HG03175 (cell line): ENCODE measurements at regions not wholly inside any gene's neighbourhood (a gene's known extent, or its start where the extent isn't known, plus 50 kb on each side); places are given as distances from the start of the nearest gene placed in this dataset.

Experiments used
- ATAC-seq: cut with Tn5 transposase; IDR thresholded peaks from one replicate; pipeline ENCODE4 v1.9.1; 2021; ENCODE audit warnings: mild to moderate bottlenecking, moderate library complexity; ENCODE audit not compliant: unreplicated experiment

DNA sequence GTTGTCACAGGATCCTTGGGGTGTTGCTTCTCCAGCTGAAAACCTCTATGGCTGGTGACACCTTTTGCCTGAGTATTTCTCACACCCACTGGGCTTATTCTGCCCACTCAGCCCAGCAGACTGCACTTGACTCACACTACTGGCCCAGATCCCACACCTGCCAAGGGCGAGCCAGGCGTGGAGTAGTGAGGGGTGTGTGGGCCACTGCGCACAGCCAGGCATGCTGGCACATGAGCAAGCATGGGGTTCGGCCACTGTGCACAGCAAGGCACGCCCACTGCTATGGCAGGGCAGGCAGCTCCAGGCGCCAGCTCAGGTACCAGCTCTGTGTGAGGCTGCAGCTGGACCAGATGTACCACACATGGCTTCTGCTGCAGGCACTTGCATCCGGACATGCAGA, 116.5 kb upstream of the MTNR1B start:
- no peak for ATAC-seq

GRCh38 chr11:92854162-92854561, 115.3 kb upstream of the MTNR1B start:
- ATAC-seq = no peak

DNA sequence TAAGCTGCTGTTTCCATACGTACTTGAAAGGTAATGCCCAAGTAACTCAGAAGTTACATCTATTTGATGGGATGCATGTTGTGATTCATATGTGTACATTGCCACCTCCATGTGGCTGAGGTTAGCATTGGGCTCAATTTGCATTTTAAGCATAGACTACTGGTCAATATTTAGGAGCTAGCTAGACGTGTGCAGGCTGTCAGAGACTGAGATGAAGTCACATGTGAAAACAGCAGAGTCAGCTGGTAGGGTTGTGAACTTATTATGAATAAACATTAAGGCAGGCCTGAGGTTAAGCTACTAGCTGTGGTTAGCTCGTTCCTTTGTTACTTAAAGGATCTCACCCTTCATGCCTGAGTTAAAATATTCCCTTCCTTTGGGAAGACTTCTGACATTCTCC, 114.5 kb upstream of the MTNR1B start:
- ATAC-seq = no peak

DNA sequence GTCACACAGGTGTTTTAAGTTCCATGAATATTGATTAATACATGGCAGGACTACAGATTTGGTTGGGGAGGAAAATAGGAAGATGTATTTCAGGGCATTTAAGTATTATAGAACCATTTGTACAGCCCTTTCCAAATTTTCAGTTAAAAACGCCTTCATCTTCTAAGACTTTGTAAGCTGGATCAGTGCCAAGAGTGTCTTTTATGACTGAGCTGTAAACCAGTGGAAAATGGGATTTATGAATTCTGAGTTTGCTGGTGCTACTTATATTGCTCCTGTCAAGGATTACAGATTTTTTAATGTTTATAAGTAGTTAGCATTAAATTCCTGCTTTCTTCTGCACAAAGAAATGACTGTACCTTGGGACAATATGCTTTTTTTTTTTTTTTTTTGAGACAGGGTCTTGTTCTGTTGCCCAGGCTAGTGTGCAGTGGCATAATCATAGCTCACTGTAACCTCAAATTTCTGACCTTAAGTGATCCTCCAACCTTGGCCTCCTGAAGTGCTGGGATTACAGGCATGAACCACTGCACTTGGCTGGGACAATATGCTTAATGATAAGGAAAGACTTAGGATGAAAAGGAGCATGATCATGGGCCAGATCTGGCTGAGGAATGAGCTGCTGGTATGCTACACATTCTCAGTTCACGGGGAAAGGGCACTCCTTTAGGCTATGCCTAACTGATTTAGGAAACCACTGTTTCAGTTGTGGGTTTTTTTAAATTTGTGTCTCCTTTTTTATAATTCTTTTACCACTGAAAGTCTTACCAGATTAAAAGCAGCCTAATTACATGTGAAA, 113.6 kb upstream of the MTNR1B start:
- ATAC-seq = no peak

DNA sequence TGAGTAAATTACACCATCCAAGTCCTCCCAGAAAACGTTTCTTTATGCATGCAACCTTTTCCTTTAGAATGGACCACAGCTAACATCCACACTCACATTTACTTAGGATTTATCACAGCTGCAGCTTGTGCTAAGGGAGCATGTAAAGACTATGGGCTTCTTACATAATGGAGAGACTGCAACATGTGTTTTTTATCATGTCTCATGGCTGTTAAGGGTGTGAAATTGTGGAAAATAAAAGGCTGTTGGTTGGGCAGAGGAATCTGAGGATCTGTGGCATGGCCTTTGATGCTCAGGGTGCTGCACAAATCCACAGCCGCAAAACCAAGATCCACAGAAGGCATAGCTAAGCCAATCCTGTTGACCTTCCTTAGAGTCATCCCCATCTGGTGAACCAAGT, 112.0 kb upstream of the MTNR1B start:
- no peak for ATAC-seq

DNA sequence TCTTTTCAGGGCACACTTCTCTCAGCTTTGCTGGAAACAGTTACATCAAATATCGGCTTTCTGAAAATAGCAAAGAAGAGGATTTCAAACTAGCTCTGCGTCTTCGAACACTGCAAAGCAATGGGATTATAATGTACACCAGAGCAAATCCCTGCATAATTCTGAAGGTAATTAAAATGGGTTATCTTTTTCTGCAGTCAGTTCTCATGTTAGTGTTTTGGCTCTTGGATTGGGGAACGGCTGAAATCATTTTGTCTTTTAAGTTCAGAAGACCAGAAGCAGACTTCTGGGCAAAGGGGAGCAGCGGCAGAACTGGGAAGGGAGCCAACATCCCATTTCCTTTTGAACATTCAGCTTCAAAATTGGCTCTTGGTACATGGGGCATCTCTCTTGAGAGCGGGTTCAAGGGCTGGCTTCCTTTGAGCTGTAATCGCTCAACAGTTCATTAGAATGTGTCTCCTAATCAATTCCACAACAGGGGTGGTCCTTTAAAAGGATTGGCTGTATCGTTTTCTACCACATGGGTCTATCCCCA, 110.2 kb upstream of the MTNR1B start:
- ATAC-seq = no peak

- no peak for ATAC-seq
Measured at GRCh38 chr11:92861634-92862033, 107.8 kb upstream of the MTNR1B start.

GRCh38 chr11:92865352-92865751, 104.1 kb upstream of the MTNR1B start:
- no peak for ATAC-seq

- ATAC-seq = no peak
Measured at GRCh38 chr11:92866679-92867282, 102.7 kb upstream of the MTNR1B start.

GRCh38 chr11:92867913-92868619, 101.4 kb upstream of the MTNR1B start:
- ATAC-seq = no peak

GRCh38 chr11:92869716-92870115, 99.7 kb upstream of the MTNR1B start:
- ATAC-seq = no peak

DNA sequence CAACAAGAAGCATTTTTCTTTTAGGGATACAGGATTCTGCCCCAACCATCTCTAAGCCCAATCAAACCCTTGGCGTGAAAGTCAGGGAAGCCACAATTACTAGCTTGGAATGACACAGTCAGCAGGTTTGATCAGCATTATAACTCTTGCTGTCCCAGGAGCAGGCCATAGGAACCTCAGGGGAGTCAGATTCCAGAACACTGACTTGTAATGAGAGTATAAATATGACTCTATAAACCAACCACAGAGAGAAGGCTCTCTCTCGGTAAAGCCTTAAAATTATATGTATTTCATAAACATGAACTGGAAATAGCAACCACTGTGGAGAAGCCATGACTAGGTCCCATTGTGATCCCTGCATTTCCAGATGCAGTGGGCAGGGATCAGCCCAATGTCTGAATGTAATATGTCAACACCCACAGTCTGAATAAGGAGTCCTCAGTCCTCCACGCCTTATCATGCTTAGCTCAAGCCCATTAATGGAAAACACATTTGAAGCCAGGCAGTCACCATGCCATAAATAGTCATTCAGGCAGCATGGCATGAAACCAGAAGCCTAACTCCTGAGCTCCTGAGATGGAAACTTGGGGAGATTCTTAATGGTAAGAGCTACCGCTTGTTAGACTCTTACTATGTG, 99.1 kb upstream of the MTNR1B start:
- no peak for ATAC-seq

GRCh38 chr11:92873551-92873950, 95.9 kb upstream of the MTNR1B start:
- ATAC-seq = no peak

DNA sequence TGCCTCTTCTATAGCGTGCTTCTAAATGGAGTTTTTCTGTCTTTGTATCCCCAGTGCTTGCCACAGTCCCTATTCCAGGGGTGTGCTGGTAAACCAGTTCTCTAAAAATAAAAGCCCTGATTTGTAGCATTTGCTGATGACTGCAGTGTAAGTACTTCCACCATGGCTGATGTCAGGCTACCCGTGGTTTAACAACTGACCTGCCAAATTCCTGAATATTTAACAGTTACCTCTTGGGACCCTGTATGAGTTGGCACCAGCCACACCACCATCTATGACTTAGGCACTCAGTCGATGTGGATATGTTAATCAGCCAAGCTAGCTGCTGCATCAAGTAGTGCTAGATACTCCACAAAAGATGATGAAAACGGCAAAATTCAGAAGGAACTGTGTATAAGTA, 94.0 kb upstream of the MTNR1B start:
- ATAC-seq = no peak

GRCh38 chr11:92879086-92879485, 90.4 kb upstream of the MTNR1B start:
- ATAC-seq = no peak

DNA sequence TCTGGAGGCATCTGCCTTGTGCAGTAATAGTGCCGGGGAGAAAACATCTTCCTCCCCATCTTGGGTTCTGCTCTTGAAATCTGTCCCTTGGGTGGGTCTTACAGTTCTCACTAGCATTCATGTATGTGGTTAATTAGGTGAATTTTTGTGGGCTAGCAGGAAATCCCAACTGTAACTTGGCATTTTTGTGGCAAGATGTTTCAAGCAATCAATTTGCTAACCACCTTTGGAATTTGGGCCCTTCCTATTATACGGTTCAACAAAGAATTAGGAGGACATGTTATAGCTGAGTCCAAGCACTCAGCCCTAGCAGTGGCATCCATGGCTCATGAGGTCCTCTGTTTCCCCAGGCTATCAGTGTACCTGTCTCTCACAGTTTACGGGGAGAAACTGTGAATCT, 89.1 kb upstream of the MTNR1B start:
- ATAC-seq = no peak

- ATAC-seq = no peak
Measured at GRCh38 chr11:92881940-92882450, 87.5 kb upstream of the MTNR1B start.

- ATAC-seq = no peak
Measured at GRCh38 chr11:92882828-92883611, 86.4 kb upstream of the MTNR1B start.

DNA sequence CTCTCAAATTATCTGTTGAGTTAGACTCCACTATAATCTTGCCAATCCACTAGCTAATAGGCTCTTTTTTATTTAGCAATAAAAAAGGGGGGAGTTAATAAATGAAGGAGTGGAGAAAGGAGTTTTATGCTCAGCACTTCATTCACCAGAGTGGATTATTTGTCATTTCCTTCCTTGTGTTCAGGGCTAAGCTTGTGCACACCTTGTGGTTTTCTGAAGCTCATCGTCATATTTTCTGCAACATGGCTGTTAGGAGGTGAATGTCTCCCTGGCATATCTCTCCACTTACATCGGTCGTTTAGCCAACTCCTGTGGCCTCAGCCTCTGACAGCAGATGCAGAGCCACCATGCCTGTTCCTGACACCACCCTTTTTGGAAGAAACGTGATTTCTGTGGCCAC, 83.9 kb upstream of the MTNR1B start:
- no peak for ATAC-seq

DNA sequence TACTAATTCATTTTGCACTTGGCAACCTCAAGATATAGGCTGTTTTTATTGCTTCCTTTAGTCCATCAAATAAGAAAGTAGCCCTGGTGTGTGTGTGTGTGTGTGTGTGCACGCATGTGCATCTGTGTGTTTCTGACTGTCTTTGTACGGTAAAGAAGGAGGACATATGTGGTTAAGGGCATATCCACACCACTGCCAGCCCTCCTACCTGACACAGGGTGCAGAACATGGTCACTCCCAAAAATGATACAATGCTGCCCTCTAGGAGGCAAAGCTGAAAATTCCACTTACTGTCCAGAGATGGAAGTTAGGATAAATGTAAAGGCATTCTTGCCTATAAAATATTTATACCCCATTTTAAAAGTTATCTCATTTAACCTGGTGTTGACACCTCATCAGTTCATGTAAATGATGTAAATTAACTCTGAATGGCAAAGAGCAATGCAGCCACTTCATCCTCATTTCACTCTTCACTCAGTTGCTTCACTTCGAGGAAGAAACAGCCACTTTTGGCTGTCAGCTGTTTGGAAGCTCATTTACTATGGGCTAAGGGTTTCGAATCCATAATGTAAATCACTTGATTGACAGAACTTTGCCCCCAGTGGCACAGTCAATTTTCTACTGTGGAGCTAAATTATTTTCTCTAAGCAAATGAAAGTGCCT, 83.1 kb upstream of the MTNR1B start:
- peak; percentile 73 for ATAC-seq
